ENCODE measurements at regions not wholly inside any gene's neighbourhood (a gene's known extent, or its start where the extent isn't known, plus 50 kb on each side); places are given as distances from the start of the nearest gene placed in this dataset.

DNA sequence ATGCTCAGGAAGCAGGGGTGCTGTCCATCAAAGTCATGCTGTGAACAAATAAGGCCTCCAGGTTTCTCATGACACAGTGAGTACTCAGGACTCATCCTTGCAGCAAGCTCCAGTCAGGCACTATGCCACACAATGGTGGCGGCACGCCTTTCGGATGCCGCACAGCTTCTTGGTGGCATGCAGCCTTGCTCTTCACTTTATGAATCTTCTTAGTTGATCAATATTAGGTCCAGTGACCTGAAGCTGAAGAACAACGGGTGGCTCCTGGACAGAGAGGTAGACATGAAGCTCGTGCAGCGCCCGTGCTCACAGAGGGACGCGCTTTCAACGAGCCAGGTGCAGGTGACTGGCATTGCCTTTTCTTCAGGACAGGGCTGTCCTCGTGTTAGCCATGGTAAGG is 653.0 kb upstream of the MGMT start:
- intact Hi-C loops (cut with DNase I; ENCODE audit: low total_unique reads) = no loop called here
- no peak for TF ChIP-seq CTCF (IDR thresholded peaks at IDR 0.05)
- no peak for TF ChIP-seq POLR2A (IDR thresholded peaks at IDR 0.05)
- WGBS, 2 donors = 90 to 91% methylated on average over 12 of the region's 12 CpGs
- H3K4me3 ChIP-seq (ENCODE audit: low read depth, poor library complexity, severe bottlenecking) = no peak overlapping the region
- DNase-seq (ENCODE audit: low spot score in 2 of 2) = peak in 1 of 2 donors; percentile 64

- DNase-seq (ENCODE audit: low spot score in 2 of 2) = no peak
- 72 to 86% methylated on average over 4 of the region's 4 CpGs for WGBS, 2 donors
- no peak for TF ChIP-seq POLR2A (IDR thresholded peaks at IDR 0.05)
- TF ChIP-seq CTCF (IDR thresholded peaks at IDR 0.05) = no peak
- intact Hi-C loops (cut with DNase I; ENCODE audit: low total_unique reads) = no loop called here
- no peak overlapping the region for H3K4me3 ChIP-seq (ENCODE audit: low read depth, poor library complexity, severe bottlenecking)
Observed at GRCh38 chr10:128814782-128815181, 652.3 kb upstream of the MGMT start.

DNA sequence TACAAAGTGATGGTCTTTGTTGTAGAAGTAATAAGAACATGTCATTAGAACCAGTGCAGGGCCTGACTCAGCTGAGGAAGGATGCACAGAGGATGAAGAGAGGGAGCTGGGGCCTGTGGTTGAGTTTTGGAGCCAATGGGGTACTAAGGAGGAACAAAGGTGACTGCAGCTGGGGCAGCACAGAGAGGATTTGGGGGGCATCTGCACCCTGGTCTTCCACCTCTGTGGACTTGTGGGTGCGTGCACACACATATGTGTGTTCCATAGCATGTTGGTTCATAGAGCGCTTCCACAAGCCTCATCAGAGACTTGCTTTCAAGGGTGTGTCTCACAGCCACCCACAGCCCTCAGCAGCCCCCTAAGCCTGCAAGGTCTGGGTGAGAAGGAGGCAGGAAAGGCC is 650.3 kb upstream of the MGMT start:
- TF ChIP-seq CTCF (IDR thresholded peaks at IDR 0.05) (no peak), POLR2A (IDR thresholded peaks at IDR 0.05) (no peak)
- DNase-seq (ENCODE audit: low spot score in 2 of 2) = peak in 1 of 2 donors; percentile 61
- intact Hi-C loops (cut with DNase I; ENCODE audit: low total_unique reads) = no loop called here
- H3K4me3 ChIP-seq (ENCODE audit: low read depth, poor library complexity, severe bottlenecking) = no peak overlapping the region
- 89 to 96% methylated on average over 2 of the region's 2 CpGs for WGBS, 2 donors

DNA sequence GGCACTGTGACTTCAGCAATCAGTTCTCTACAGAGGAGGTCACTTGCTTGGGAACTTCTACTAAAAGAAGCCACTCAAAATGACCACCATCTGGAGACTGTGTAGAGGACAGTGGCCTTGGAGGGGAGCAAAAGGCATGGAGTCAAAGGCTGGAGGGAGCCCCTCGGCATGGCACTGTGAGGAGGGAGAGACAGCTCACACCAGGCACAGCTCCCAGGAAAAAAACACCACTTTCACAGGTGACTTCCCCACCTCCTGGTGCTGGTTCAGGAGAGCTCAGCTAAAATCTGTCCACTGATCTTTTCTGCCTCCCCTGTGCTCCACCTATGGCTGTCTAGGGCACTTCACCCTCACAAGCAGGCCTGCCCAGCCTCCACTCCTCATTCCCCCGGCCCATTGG is 649.4 kb upstream of the MGMT start:
- 85 to 90% methylated on average over 2 of the region's 2 CpGs for WGBS, 2 donors
- no peak overlapping the region for H3K4me3 ChIP-seq (ENCODE audit: low read depth, poor library complexity, severe bottlenecking)
- no peak for DNase-seq (ENCODE audit: low spot score in 2 of 2)
- no peak for TF ChIP-seq CTCF (IDR thresholded peaks at IDR 0.05)
- no peak for TF ChIP-seq POLR2A (IDR thresholded peaks at IDR 0.05)
- intact Hi-C loops (cut with DNase I; ENCODE audit: low total_unique reads) = no loop called here

- intact Hi-C loops (cut with DNase I; ENCODE audit: low total_unique reads) = no loop called here
- no peak for TF ChIP-seq POLR2A (IDR thresholded peaks at IDR 0.05)
- peak in 1 of 2 donors; percentile 53 for DNase-seq (ENCODE audit: low spot score in 2 of 2)
- no peak overlapping the region for H3K4me3 ChIP-seq (ENCODE audit: low read depth, poor library complexity, severe bottlenecking)
- WGBS, 2 donors = 52 to 68% methylated on average over 7 of the region's 7 CpGs
Observed at GRCh38 chr10:128820663-128821062, 646.4 kb upstream of the MGMT start.

- intact Hi-C loops (cut with DNase I; ENCODE audit: low total_unique reads) = no loop called here
- TF ChIP-seq POLR2A (IDR thresholded peaks at IDR 0.05) (no peak), CTCF (IDR thresholded peaks at IDR 0.05) (no peak)
- H3K4me3 ChIP-seq (ENCODE audit: low read depth, poor library complexity, severe bottlenecking) = no peak overlapping the region
- peak in 1 of 2 donors; percentile 53 for DNase-seq (ENCODE audit: low spot score in 2 of 2)
- 91 to 92% methylated on average over 16 of the region's 16 CpGs for WGBS, 2 donors
Observed at GRCh38 chr10:128823201-128823600, 643.8 kb upstream of the MGMT start.

Measured in lower leg skin (tissue), 4 donors.